Activated CD4-positive, alpha-beta T cell treated with anti-CD3 and anti-CD28 coated beads for 24 hours (primary cell): ENCODE measurements at regions not wholly inside any gene's neighbourhood (a gene's known extent, or its start where the extent isn't known, plus 50 kb on each side); places are given as distances from the start of the nearest gene placed in this dataset.
"Not testable (repeated sequence)": the region's sequence is repeated elsewhere in the genome, so short reads cannot be mapped to it uniquely, and the experiment has no call there.

Experiments
- DNase-seq, 2 donors: peaks; one replicate each; pipeline ENCODE4 v3.0.0-alpha.2; 2020; ENCODE audit warnings: low read depth in 2 of 2

GRCh38 chr7:68823996-68824780, 774.1 kb upstream of the AUTS2 start:
- no peak for DNase-seq

DNA sequence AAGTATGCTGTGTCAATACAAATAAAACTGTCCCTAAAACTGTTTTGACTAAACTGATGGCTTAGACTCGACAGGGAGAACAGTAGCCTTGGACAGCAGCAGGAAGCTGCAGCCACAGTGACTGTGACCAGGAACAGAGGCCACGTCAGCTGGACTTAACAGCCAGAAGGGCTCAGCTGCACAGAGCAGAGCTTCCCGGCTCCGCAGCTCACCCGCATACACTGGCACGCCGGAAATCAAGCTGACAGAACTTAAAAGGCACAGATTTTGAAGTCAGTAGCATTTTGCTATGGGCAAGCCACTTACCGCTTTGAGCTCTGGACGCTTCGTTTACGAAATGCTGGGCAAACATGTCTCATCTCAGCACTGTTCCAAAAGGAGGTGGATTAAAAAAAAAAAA, 769.7 kb upstream of the AUTS2 start:
- no peak for DNase-seq

DNA sequence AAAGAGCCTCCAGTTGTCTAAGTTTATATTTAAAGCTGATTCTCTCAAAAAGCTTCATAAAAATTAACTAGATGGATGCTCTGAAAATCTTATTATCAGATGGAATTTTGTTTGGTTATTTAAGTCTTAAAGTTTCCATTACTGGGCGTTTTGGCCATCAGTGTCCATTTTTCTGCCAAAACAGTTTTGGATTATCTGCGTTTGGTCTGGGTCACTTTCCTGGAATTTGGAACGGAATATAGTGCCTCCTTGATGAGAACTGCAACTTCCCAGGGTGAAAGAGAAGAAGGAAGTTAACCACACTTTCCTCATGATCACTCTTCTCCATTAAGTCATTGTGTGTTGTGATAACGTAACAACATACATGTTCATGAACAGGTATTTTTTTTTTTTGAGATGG, 764.9 kb upstream of the AUTS2 start:
- no peak for DNase-seq

DNA sequence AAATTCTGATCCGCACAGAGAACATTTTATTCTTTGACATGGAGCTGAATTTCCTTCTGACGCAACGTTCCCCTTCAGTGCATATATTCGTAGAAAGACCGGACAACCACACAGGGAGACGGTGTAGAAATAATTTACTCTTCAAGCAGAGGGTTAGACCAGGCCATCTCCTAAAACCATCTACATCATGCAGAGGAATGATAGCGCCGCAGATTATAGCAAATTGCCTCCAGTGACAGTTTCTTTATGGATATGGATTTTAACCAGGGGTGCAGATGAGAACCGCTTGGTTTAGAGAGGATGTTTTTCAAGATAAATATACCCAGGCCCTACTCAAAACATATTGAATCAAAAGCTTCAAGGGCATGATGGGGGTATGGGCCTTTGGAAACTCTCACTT, 759.3 kb upstream of the AUTS2 start:
- no peak for DNase-seq

GRCh38 chr7:68840991-68841390, 757.3 kb upstream of the AUTS2 start:
- no peak for DNase-seq

- DNase-seq = not testable (repeated sequence)
Observed at GRCh38 chr7:68843985-68844384, 754.3 kb upstream of the AUTS2 start.

GRCh38 chr7:68846811-68847325, 751.4 kb upstream of the AUTS2 start:
- DNase-seq = no peak

DNA sequence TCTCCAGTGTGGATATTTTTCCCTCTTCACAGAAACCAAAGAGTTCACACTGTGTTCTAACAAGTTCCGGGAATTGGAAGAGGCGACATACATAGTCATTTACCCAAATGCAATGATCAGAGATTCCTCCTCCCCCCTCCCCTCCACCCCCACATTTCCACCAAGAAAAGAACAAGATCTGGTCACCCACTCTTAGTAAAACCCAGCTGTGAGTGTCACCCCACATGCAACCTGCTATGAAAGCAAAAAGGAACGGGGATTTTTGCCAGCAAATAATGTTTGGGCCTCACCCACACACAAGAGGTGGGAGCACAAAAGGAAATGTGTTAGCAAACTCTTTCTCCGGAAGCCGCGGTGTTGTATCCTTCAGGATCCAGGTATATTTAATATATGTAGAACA, 745.0 kb upstream of the AUTS2 start:
- no peak for DNase-seq

- DNase-seq = no peak
Observed at GRCh38 chr7:68857571-68857970, 740.7 kb upstream of the AUTS2 start.

DNA sequence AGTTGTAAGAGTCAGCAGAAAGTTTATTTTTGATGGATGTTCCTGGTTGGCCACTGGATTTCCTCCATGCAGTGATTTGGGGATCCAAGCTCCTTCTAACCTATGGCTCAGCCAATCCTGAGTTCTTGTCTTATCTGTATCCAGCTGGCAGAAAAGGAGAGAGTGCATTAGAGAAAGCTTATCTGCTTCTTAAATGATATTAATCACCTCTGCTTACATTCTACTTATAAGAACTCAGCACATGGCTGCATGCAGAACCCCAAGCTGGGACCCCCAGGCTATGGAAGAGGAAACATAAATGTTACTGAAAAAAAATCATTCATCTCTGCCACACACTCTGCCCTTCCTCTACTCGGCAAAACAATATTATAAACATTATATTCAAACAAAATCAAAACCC, 739.8 kb upstream of the AUTS2 start:
- DNase-seq = no peak

DNA sequence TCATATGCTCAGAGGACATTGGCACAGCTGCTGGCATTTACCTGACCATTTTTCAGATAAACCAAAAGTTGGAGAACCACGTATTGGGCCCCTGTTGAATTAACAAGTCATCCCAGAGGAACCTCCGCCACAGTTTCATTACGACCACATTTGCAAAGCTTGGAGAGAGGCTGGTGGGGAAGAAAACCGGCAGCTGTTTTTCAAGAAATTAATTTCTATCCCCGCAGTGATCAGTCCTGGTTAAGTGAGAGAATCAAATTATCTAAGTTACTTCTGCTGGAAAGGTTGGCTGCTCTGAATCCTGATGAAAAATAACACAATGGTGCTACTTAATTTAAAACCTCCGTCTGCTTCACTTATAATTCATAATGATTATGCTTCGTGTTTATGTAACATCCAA, 737.1 kb upstream of the AUTS2 start:
- no peak for DNase-seq

DNA sequence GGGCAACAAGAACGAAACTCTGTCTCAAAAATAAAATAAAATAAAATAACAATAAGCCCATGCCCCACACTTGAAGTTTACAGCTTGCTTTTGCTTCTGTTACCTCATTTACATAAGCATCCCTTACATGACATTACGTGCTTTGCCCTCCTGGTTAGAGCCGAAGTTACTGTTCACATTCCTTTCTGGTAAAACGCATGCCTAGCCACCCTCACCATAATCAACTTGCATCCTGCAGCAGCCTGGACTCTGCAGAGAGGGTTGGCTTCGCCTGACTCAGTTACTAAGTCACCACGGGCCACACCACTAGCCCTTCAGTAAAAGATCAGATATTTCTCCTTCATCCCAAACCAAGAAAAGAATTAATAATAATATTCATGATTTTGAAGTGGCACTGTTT, 736.0 kb upstream of the AUTS2 start:
- no peak for DNase-seq

GRCh38 chr7:68862736-68863135, 735.5 kb upstream of the AUTS2 start:
- no peak for DNase-seq

DNA sequence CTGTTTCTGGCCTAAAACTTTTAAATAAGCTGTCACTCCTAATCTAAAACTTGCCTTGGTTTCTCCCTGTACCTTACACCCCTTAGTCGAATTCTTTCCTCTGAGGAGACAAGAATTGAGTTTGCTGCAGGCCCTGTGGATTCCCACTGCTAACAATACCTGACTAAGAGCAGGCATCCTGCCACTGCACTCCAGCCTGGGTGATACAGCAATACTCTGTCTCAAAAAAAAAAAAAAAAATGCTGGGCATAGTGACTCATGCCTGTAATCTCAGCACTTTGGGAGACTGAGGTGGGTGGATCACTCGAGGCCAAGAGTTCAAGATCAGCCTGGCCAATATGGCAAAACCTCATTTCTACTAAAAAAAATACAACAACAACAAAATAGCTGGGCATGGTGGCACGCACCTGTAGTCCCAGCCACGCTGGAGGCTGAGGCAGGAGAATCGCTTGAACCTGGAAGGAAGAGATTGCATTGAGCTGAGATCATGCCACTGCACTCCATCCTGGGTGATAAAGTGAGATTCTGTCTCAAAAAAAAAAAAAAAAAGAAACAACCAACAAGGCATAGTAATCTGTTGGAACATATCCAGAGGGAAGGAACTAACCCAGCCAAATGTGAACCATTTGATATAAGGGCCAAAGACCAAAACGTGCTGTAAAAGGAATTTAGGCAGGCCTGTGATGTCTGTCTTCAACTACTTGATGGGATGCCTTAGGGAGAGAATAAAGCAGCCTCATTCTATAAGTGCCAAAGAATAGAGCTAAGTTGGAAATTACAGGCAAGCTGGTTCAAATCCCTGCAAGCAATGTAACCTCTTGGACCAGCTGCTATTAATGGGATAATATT, 732.7 kb upstream of the AUTS2 start:
- no peak for DNase-seq

DNA sequence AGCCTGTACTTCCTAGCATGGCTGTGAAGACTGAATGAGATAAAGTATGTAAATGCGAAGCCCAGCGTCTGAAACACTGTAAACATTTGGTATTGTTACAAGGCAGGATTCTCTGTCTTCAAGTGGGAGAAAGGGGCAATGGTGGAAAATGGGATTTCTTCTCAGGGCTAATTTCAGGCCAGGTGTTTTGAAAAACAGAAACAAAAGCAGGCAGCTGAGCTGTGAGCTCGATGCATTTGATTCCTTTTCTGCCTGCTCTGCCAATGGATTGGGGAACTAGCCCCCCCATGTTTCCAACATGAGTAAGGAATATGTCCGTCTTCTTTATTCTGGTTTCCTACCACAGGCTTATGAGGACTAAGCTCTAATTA, 732.1 kb upstream of the AUTS2 start:
- DNase-seq = no peak

- DNase-seq = not testable (repeated sequence)
Observed at GRCh38 chr7:68866721-68867120, 731.6 kb upstream of the AUTS2 start.

DNA sequence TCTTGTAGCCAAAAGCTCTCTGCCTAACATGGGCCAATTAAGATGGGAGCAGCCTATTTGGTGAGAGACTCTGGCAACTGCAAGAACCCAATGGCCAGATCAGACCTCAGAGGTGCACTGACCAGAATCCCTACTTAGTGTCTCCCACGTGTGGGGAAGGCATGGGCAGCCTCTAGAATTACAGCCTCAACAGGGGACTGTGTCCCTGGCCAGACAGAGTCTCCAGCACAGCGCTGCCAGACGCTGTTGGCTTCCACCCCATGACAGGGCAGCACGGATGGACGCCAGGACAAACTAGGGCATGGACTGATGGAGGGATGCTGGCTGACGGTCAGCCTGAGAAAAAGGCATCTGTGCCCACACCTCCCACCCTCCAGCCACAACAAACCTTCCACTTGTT, 729.3 kb upstream of the AUTS2 start:
- DNase-seq = no peak

DNA sequence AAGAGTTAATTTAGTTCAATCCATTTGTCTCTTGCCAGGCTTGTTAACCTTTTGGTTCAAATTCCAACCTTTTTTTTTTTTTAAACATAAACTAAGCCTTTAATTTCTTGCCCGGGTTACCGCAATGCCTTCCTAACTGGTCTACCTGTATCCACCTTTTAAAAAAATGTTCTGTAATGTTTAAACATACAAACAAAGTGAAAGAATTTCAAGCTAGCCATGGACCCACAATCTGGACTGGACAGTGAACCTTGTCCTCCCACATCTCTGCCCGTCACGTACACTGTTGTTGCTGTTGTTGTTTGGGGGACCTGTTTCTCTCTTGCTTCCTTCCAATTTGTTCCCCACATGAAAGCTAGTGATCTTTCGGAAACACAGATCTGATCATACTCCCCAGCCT, 724.7 kb upstream of the AUTS2 start:
- no peak for DNase-seq

GRCh38 chr7:68875857-68876256, 722.4 kb upstream of the AUTS2 start:
- DNase-seq = no peak

DNA sequence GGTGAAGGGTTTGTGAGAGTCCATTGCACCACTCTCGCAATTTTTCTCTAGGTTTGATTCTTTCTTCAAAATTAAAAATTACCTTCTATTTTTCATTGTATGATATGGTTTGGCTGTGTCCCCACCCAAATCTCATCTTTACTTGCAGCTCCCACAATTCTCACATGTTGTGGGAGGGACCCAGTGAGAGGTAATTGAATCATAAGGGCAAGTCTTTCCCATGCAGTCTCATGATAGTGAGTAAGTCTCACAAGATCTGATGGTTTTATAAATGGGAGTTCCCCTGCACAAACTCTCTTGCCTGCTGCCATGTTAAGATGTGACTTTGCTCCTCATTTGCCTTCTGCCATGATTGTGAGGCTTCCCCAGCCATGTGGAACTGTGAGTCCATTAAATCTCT, 711.2 kb upstream of the AUTS2 start:
- not testable (repeated sequence) for DNase-seq

DNA sequence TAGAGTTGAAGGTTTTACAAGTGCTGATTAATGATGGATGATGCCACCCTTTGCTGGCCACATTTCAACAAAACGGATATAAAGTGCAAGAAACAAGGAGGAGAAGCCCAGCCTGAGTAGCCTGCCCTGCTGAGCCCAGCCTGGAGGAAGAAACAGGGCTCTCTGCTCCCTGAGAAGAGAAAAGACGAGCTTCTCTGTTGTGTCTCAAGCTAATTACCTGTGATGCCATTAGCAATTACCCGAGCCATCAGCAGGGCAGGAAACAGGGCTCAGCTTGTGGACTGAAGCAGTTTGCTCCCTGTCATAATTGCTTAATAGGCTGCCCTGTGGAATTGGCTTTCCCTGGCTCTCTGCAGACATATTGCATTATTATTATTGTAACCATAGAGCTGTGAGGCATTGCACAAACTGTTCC, 709.3 kb upstream of the AUTS2 start:
- no peak for DNase-seq

- no peak for DNase-seq
Observed at GRCh38 chr7:68892236-68892635, 706.0 kb upstream of the AUTS2 start.

DNA sequence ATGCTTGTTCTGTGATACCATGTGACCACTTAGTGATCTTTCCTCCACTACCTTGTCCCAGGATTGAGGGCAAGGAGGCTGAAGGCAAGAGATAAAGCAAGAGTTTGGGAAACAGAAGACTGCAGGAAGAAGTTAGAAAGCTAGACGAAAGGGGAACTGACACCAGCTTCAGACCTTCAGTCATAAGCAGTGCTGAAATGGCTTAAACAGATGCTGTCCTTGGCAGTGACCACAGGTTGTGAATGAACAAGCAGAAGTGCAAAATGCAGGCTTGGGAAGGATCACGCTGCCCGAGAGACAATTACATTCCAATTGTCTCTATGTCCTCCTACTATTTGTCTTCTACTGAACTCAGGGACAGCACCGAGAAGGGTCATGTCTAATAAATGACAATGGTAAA, 704.9 kb upstream of the AUTS2 start:
- no peak for DNase-seq
